ENCODE measurements at regions not wholly inside any gene's neighbourhood (a gene's known extent, or its start where the extent isn't known, plus 50 kb on each side); places are given as distances from the start of the nearest gene placed in this dataset.
A peak's percentile ranks its signal among the peaks of the same experiment; 100 is the strongest.

GRCh38 chr16:85173981-85174751 is 61.9 kb upstream of the CIBAR2 start:
- DNase-seq (ENCODE audit: low spot score): no peak

DNA sequence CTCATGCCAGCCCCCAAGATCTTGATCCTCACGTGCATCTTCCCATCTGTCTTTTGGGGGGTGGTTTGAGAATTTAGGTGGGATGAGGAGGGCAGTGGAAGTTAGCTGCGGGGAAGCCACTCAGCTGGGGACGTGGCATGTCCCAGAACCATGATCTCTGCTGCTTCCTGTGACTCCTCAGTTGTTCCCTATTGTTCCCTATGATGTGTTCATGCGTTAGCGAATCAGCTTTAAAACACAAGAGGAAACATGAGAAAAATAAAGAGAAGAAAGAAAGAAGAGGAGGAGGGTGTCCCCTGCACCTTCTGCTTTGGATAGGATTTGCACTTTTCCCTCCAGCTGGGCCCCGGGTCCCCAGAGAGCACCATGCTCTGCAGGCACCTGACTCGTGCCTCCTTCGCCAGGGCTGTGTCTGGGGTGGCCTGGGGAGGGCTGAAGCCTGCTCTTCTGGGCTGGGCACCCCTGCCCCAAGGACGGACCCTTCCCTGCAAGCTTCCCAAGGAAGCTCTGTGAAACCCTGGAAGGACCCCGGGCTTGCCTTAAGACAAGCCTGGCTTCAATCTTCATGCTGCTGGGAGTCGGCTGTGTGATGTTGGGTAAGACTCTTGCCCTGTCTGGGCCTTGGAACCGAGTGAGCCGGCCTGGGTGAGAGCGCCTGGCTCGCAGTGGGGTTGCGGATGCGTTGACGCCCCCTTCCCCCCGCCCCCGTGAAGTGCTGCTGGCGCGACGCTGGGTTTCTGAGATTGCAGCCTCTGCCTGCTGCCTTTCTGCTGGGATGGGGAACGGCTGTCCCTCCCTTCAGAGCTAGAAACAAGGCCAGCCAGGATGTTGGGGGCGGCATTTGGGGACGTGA is 62.8 kb upstream of the CIBAR2 start:
- DNase-seq (ENCODE audit: low spot score): no peak

DNA sequence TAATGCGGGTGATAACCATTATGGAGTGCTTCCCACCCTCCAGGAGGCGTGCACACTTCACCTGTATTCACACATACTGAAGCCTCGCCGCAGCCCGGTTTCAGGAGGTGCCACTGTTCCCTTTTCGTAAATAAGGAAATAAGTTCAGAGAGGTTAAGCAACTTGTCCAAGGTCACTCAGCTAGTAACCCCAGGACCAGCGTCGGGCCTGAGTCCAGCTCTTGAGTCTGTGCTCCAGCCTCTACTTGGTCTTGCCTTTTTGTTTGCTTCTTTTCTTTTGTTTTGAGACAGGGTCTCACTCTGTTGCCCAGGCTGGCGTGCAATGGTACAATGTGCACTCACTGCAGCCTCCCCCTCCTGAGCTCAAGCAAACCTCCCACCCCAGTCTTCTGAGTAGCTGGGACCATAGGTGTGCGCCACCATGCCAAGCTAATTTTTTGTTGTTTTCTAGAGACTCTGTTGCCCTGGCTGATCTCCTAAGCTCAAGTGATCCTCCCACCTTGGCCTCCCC is 63.5 kb upstream of the CIBAR2 start:
- no peak for DNase-seq (ENCODE audit: low spot score)

DNA sequence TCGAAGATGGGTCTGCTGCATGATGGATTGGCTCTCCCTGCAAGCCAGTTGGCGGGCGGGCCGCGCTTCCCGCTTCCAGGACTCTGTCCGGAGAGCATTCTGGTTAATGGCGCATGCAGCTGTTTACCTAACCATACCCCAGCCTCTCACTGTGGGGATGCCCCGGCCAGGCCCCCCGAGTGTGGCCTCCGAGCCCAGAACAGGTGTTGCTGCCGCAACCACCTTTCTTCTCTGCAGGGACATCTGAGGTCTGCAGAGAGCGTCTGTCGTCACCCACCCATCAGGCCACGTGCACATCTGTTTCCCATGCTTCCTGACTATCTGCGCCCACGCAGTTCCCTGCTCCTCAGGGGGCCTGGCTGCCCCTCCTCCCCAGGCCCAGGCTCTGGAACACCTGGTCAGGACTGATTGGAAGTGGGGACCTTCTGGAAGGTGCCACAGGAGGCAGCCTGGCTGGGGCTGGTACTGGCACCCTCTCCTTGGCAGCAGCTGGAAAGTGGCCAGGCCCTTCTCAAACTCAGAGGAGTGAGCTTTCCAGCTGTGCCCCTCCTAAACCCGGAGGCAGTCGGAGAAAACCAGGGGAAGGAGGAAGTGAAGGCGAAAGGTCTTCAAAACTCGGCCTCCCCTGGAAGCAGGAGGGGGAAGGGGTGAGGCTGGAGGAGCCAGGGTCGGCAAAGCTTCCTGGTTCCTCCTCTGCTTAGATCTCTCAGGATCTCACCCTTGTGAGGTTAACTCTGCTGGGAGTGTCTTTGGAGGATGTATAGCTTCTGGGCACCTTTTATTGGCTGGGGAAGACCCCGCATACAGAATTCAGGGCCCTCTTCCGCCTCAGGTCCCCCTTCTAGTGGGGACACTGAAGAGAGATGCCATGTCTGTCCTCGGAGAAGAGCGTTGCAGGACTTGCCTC is 64.5 kb upstream of the CIBAR2 start:
- peak; percentile 19 for DNase-seq (ENCODE audit: low spot score)

DNA sequence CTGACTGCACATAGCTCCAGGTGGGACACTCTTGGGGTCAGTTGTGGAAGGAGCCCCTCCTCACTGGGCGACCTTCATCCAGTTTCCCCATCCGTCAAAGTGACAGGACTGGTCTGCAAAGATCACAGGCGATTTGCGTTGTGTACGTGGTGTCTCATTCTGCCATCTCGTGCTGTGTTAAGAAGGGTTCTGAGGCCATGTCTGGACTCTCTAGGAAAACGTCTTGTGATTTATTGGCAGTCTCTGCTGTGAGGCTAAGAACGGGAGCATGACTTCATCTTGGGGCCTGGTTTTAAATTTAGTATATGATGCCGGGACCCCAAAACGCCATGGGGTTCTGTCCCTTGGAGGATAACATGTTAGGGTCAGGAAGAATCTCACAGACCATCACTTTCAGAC is 65.2 kb upstream of the CIBAR2 start:
- DNase-seq (ENCODE audit: low spot score): no peak

DNA sequence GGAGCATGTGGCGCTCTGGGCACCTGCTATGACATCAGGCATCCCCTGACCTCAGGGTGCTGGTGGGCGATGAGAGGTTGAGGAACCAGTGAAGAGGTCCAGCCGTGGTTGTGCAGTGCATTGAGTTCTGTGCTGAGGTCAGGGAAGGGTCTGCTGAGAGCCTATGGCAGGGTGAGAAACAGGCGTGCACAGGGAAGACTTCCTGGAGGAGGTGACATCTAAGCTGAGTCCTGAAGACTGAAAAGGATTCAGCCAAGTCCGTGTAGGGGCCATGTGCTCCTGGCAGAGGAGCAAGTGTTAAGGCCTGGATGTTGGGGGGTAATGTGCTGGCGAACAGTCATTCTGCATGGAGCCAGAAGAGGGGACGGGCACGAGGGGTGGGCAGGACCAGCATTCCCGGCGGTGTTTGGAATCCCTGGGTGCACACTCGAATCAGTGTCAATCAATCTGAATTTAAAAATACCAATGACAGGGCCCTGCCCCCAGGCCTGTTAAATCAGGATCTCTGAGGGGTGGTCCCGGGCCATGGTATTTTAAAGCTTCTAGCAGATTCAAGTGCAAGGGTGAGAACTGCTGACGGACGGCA is 65.8 kb upstream of the CIBAR2 start:
- DNase-seq (ENCODE audit: low spot score): no peak

DNA sequence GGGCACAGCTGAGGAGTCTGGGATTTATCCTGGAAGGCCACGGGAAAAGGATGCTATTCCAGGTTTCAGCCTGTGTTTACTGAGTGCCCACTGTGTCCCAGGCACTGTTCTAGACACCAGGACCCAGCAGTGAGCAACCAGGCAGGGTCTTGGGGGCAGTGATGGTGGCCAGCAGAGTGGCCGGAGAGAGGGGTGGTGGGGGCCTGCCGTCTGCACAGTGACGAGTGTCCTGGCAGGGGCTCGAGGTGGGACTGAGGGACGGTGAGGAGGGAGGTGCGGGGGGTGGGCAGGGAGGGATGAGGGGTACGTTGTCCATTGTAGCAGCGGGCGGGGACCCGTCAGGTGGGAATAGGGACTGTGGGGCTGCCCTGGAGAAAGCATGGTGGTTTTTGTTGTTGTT is 66.3 kb upstream of the CIBAR2 start:
- DNase-seq (ENCODE audit: low spot score): no peak

GRCh38 chr16:85179344-85180046 is 67.2 kb upstream of the CIBAR2 start:
- no peak for DNase-seq (ENCODE audit: low spot score)

DNA sequence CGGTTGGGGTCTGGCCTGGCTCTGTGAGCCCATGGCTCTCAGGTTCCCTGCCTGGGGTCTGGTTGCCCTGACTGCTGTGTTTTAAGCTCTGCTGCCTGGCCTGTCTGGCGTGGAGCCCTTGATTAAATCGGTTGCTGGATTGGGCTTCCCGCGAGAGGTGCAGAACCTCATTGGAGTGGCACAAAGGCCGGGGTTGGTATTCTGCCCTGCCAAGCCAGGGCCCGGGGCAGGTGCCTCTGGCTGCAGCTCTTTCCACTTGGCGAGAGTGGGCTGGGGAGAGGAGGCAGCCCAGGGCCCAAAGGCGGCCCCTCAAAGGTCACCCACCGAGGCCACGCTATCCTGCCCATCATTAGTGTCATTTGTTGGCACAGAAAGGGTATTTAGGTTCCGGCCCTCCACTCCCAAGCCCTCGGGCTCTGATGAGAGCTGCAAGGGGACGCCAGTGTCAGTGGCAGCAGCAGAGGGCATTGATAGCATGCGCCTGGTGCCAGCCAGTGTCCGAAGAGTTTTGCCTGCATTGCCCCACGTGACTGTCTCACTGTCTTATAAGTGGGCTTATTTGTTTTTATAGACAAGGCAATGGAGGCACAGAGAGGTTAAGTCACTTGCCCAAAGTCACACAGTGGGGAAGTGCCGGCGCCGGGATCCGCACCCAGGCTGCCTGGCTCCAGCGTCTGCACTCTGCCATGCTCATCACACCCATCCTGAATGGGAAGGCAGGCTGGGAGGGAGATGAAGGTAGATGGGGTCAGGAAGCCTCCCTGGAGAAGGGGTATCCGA is 68.0 kb upstream of the CIBAR2 start:
- no peak for DNase-seq (ENCODE audit: low spot score)

- DNase-seq (ENCODE audit: low spot score): no peak
Observed at GRCh38 chr16:85180827-85181738, 68.8 kb upstream of the CIBAR2 start.

DNA sequence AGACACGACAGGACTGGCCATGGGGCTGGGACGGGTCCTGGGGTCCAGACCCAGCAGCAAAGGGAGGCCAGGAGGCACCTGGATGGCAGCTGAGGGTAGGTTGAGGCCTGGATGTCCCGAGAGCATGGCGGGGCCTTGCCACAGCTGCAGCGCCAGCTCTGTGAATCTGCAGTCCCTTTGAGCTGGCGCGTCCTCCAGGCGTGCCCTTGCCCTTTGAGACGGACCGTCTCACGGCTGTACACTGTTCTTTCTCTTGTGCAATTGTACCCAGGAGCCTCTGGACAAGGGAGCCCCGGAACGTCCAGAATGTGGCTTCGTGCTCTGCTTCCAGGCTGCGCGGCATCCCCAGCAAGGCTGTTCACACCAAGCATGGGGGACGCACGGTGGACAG is 69.5 kb upstream of the CIBAR2 start:
- no peak for DNase-seq (ENCODE audit: low spot score)

DNA sequence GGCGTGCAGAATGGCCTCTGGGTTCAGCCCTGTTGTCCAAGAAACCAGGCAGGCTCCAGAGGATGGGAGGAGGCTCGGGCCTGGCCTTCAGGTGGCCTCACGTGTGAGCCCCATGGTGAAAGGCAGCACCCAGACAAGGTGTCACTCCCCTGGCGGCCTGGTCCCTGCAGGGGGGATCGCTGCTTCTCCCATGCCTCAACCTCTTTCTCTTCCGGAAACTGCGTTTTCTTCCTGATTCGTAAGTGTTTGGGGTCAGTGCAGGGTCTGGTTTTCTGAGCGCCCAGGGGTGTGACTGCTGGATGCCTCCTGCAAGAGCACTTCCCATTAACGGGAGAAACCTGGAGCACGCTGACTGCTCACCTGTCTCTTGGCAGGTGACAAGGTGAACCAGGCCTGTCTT is 70.0 kb upstream of the CIBAR2 start:
- DNase-seq (ENCODE audit: low spot score): no peak

DNA sequence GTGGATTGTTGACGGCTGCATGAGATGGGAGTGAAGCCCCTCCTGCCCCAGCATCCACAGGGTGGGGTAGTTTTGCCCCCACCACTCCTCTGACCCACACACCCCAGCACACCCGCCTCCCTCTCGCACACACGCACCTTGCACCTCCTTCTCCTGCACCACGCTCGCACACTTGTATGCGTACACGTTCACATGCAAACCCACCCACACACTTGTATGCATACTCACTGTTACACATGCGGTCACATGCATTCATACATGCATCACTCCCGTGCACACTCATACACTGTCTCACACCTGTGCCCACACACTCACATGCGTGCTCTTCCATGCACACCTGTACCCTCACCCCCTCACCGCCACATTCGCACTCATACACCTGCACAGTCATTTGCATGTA is 70.5 kb upstream of the CIBAR2 start:
- DNase-seq (ENCODE audit: low spot score): no peak

- no peak for DNase-seq (ENCODE audit: low spot score)
Observed at GRCh38 chr16:85183564-85183963, 71.3 kb upstream of the CIBAR2 start.

- no peak for DNase-seq (ENCODE audit: low spot score)
Observed at GRCh38 chr16:85184404-85184803, 72.1 kb upstream of the CIBAR2 start.

DNA sequence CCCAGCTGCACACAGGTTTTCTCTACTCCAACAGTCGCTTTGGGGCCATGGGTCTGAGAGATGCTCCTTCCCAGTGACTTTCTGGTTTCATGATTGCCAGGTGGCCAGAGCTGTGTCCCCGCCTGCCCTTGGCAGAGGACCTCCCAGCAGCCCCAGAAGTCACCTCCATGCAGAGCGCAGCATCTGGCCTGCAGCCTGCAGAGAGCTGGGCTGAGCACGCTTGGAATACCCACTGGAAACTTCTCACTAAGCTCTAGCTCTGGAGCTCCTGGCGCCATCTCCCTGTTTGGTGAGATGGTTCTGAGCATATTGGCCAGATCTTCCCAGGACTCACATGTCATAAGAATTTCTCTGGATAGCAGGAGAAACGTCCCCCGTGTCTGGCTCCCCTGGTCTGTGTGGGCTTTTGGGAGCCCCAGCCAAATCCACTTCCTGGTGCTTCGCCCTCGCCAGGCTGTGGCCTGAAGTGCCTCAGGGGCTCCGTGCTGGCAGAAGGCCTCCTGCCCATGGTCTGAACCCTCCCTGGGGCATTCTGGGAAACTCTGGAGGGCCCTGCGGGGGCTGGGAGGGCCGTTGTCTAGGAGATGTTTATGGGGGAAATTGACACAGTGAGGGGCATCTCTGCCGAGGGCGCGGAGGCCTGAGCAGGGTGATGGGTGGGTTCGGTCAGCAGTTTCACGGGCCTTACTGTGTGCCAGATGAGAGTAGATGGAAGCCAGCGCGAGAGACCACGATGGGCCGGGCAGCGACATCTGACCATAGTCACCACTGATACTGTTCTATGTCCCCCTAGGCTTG is 73.2 kb upstream of the CIBAR2 start:
- no peak for DNase-seq (ENCODE audit: low spot score)

GRCh38 chr16:85187002-85187401 is 74.7 kb upstream of the CIBAR2 start:
- DNase-seq (ENCODE audit: low spot score): no peak

DNA sequence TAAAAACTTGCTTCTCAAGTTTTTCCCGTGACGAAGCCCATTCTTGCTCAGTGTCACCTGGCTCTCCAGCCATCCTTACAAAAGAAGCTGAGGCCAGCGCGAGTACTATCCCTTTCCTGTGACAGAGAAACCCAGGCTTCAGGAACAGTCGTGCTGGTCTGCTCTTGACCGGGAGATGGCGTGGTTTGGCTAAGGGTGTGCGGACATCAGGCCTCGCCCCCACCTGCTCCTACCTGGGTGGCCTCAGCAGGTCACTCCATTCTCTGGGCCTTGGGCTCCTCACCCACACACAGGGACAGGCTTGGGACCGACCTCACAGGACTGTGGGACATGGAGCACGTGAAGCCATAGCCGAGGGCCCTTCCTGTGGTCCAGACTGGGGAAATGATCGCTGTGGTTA is 75.2 kb upstream of the CIBAR2 start:
- no peak for DNase-seq (ENCODE audit: low spot score)
